ENCODE measurements at regions not wholly inside any gene's neighbourhood (a gene's known extent, or its start where the extent isn't known, plus 50 kb on each side); places are given as distances from the start of the nearest gene placed in this dataset.
"Not testable (repeated sequence)": the region's sequence is repeated elsewhere in the genome, so short reads cannot be mapped to it uniquely, and the experiment has no call there.

GRCh38 chr9:104302775-104303174, 201.3 kb upstream of the OR13F1 start:
- no peak for ATAC-seq (ENCODE audit: insufficient number of reproducible peaks, low FRiP score, low read depth)
- no peak for DNase-seq (ENCODE audit: low spot score)
- Histone ChIP-seq H3K27ac (no peak overlapping the region), H3K4me3 (no peak overlapping the region), H3K4me1 (ENCODE audit: control insufficient read depth in 1 of 2, low read depth in 2 of 2) (no peaks in the 10 kb centered on the region), H3K36me3 (no peaks in the 10 kb centered on the region), H3K27me3 (replicated peaks; ENCODE audit: insufficient read depth) (no peaks in the 10 kb centered on the region), H3K9me3 (no peaks in the 10 kb centered on the region)
- no peak for TF ChIP-seq CTCF (IDR thresholded peaks at IDR 0.05)

GRCh38 chr9:104304925-104305324, 199.1 kb upstream of the OR13F1 start:
- no peaks in the 10 kb centered on the region for H3K9me3 ChIP-seq
- no peak for ATAC-seq (ENCODE audit: insufficient number of reproducible peaks, low FRiP score, low read depth)
- H3K27ac ChIP-seq: no peak overlapping the region
- no peaks in the 10 kb centered on the region for H3K36me3 ChIP-seq
- no peak for DNase-seq (ENCODE audit: low spot score)
- H3K27me3 ChIP-seq (replicated peaks; ENCODE audit: insufficient read depth): no peaks in the 10 kb centered on the region
- TF ChIP-seq CTCF (IDR thresholded peaks at IDR 0.05): no peak
- no peak overlapping the region for H3K4me3 ChIP-seq
- no peaks in the 10 kb centered on the region for H3K4me1 ChIP-seq (ENCODE audit: control insufficient read depth in 1 of 2, low read depth in 2 of 2)

- no peaks in the 10 kb centered on the region for H3K4me1 ChIP-seq (ENCODE audit: control insufficient read depth in 1 of 2, low read depth in 2 of 2)
- no peaks in the 10 kb centered on the region for H3K27me3 ChIP-seq (replicated peaks; ENCODE audit: insufficient read depth)
- TF ChIP-seq CTCF (IDR thresholded peaks at IDR 0.05): no peak
- ATAC-seq (ENCODE audit: insufficient number of reproducible peaks, low FRiP score, low read depth): no peak
- H3K9me3 ChIP-seq: no peaks in the 10 kb centered on the region
- H3K27ac ChIP-seq: no peak overlapping the region
- no peaks in the 10 kb centered on the region for H3K36me3 ChIP-seq
- no peak for DNase-seq (ENCODE audit: low spot score)
- no peak overlapping the region for H3K4me3 ChIP-seq
Measured at GRCh38 chr9:104313396-104314110, 190.5 kb upstream of the OR13F1 start.

GRCh38 chr9:104316201-104317009, 187.7 kb upstream of the OR13F1 start:
- not testable (repeated sequence) for H3K36me3 ChIP-seq; H3K4me1 ChIP-seq (ENCODE audit: control insufficient read depth in 1 of 2, low read depth in 2 of 2); ATAC-seq (ENCODE audit: insufficient number of reproducible peaks, low FRiP score, low read depth); DNase-seq (ENCODE audit: low spot score); H3K4me3 ChIP-seq; H3K27ac ChIP-seq; H3K9me3 ChIP-seq; H3K27me3 ChIP-seq (replicated peaks; ENCODE audit: insufficient read depth)

- Histone ChIP-seq H3K27me3 (replicated peaks; ENCODE audit: insufficient read depth) (no peaks in the 10 kb centered on the region), H3K27ac (no peak overlapping the region), H3K36me3 (no peaks in the 10 kb centered on the region), H3K4me1 (ENCODE audit: control insufficient read depth in 1 of 2, low read depth in 2 of 2) (peaks cover 0 to 10% of the 10 kb centered on the region in 2 donors), H3K4me3 (no peak overlapping the region), H3K9me3 (no peaks in the 10 kb centered on the region)
- no peak for TF ChIP-seq CTCF (IDR thresholded peaks at IDR 0.05)
- DNase-seq (ENCODE audit: low spot score) (no peak), ATAC-seq (ENCODE audit: insufficient number of reproducible peaks, low FRiP score, low read depth) (no peak)
Measured at GRCh38 chr9:104319198-104319597, 184.9 kb upstream of the OR13F1 start.
